Ascending aorta (tissue), 2 donors: ENCODE measurements at regions not wholly inside any gene's neighbourhood (a gene's known extent, or its start where the extent isn't known, plus 50 kb on each side); places are given as distances from the start of the nearest gene placed in this dataset.

ENCODE experiments used
- DNase-seq, 2 donors: peaks; one replicate each; pipeline ENCODE4 v3.0.0-alpha.2; 2019; ENCODE audit warnings: low spot score in 2 of 2
- H3K27ac ChIP-seq, 2 donors: fragments of 200-600 bp; sonication (generic); one replicate each; pipeline ENCODE4 v1.5.1; 2016 to 2017; ENCODE audit warnings: mild to moderate bottlenecking in 1 of 2
- H3K27me3 ChIP-seq: fragments of 200-600 bp; sonication (generic); one replicate; pipeline ENCODE4 v1.5.1; 2017
- H3K36me3 ChIP-seq, 2 donors: fragments of 200-600 bp; sonication (generic); one replicate each; pipeline ENCODE4 v1.5.1; 2016
- H3K4me1 ChIP-seq, 2 donors: fragments of 200-600 bp; sonication (generic); one replicate each; pipeline ENCODE4 v1.5.1; 2016 to 2017; ENCODE audit warnings: mild to moderate bottlenecking in 1 of 2
- H3K4me3 ChIP-seq, 2 donors: fragments of 200-600 bp; sonication (generic); one replicate each; pipeline ENCODE4 v1.5.1; 2016 to 2017; ENCODE audit warnings: mild to moderate bottlenecking in 1 of 2
- H3K9me3 ChIP-seq, 2 donors: fragments of 200-600 bp; sonication (generic); one replicate each; pipeline ENCODE4 v1.5.1; 2016
- intact Hi-C: fragments of 100-400 bp; cut with DNase I; formaldehyde crosslinking; loops from one replicate; pipeline ENCODE4 v1.15.1; 2023
- TF ChIP-seq, protein P1 (sequence below), 3 experiments: fragments of 200-600 bp in 2 of 3; fragments of 450-650 bp in 1 of 3; sonication (generic) in 2 of 3; IDR thresholded peaks; one replicate each; pipeline ENCODE4 v1.5.1; 2016 to 2019; ENCODE audit warnings: antibody characterized with exemption in 3 of 3, mild to moderate bottlenecking in 1 of 3, moderate library complexity in 1 of 3

GRCh38 chr2:118319271-118319684 lies 231.0 kb downstream of the INSIG2 start:
- Histone ChIP-seq H3K4me1 (no peaks in the 10 kb centered on the region), H3K36me3 (no peaks in the 10 kb centered on the region), H3K4me3 (no peak overlapping the region), H3K27me3 (no peaks in the 10 kb centered on the region), H3K9me3 (no peaks in the 10 kb centered on the region), H3K27ac (no peak overlapping the region)
- DNase-seq: no peak
- TF ChIP-seq, protein P1, sequence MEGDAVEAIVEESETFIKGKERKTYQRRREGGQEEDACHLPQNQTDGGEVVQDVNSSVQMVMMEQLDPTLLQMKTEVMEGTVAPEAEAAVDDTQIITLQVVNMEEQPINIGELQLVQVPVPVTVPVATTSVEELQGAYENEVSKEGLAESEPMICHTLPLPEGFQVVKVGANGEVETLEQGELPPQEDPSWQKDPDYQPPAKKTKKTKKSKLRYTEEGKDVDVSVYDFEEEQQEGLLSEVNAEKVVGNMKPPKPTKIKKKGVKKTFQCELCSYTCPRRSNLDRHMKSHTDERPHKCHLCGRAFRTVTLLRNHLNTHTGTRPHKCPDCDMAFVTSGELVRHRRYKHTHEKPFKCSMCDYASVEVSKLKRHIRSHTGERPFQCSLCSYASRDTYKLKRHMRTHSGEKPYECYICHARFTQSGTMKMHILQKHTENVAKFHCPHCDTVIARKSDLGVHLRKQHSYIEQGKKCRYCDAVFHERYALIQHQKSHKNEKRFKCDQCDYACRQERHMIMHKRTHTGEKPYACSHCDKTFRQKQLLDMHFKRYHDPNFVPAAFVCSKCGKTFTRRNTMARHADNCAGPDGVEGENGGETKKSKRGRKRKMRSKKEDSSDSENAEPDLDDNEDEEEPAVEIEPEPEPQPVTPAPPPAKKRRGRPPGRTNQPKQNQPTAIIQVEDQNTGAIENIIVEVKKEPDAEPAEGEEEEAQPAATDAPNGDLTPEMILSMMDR (IDR thresholded peaks at IDR 0.05): no peak
- intact Hi-C loops: no loop called here

GRCh38 chr2:118315606-118316005 lies 227.3 kb downstream of the INSIG2 start:
- no peak for DNase-seq
- Histone ChIP-seq H3K36me3 (no peaks in the 10 kb centered on the region), H3K4me3 (no peak overlapping the region), H3K27ac (no peak overlapping the region), H3K4me1 (no peaks in the 10 kb centered on the region), H3K27me3 (peaks cover 8% of the 10 kb centered on the region), H3K9me3 (no peaks in the 10 kb centered on the region)
- intact Hi-C loops: no loop called here
- TF ChIP-seq, protein P1 (IDR thresholded peaks at IDR 0.05): no peak

DNA sequence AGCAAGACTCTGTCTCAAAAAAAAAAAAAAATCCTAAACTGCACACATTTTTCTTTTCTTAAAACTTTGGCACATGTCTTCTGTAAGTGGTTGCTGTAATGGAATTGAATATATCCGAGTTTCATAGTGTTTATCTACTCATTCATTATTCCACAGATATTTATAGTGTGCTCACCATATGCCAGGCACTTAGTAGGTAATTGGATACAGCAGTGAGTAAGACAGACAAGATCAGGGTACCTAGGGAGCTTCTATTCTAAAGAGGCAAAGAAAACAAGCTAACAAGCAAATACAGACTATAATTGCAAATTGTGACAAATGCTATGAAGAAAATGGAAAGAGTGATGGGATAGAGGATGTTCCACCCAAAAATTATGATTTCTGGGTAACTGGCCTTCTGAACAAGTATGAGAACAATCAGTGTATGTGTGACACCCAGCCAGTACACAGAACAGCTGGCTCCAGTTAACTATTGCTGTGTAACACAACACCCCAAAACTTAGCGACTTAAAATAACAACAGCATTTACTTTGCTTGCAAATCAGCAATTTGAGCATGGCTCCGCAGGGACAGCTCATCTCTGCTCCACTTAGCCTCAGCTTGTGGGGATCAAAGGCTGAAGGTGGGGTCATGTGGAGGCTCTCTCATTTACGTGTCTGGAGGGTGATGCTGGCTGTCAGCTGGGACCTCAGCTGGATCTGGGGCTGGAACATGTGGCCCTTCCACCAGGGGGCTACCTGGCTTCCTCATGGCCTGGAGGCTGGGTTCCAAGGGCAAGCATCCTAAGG lies 224.9 kb downstream of the INSIG2 start:
- TF ChIP-seq, protein P1 (IDR thresholded peaks at IDR 0.05): no peak
- Histone ChIP-seq H3K36me3 (no peaks in the 10 kb centered on the region), H3K27ac (no peak overlapping the region), H3K9me3 (no peaks in the 10 kb centered on the region), H3K4me1 (no peaks in the 10 kb centered on the region), H3K4me3 (no peak overlapping the region), H3K27me3 (peaks cover 11% of the 10 kb centered on the region)
- DNase-seq: no peak
- intact Hi-C loops: no loop called here

DNA sequence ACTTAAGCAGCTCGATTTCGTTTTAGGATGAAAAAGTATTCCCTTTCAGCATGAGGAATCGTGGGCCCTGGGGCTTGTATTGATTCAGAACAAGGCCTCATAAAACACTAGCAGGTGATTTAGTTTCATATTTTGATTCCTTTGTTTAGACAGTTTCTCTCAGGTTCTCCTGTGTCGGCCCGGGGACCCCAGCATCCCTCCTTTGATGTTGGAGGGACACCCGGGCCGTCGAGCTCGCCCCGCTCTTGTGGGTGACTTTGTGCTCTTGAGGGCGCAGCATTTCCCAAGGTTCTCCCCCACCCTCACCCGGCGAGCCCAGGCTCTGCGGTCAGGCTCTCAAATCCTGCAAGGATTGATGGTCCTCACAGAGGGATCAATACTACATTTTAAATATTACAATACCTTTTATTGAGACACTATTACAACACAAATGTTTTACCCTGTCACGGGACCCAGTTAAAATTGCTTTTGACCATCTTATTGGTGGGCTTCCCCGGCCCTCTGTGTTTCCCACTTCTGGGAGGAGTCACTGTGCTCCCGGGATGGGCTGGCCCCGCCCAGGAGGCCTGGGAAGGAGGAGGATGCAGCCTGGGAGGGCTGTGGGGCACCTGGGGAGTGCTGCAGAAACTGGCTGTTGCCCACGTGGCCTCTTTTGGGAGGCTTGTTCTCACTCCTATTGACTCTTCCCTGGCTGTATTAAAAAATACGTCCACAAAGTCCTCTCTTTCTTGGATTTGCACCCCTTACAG lies 222.6 kb downstream of the INSIG2 start:
- Histone ChIP-seq H3K27me3 (peaks cover 11% of the 10 kb centered on the region), H3K36me3 (no peaks in the 10 kb centered on the region), H3K27ac (no peak overlapping the region), H3K4me1 (no peaks in the 10 kb centered on the region), H3K9me3 (no peaks in the 10 kb centered on the region), H3K4me3 (peak overlapping the region; percentile 49 to 70)
- DNase-seq: no peak
- intact Hi-C loops: no loop called here
- TF ChIP-seq, protein P1 (IDR thresholded peaks at IDR 0.05): no peak

GRCh38 chr2:118309946-118310680 lies 221.8 kb downstream of the INSIG2 start:
- H3K4me1 ChIP-seq: no peaks in the 10 kb centered on the region
- H3K27me3 ChIP-seq: peaks cover 11% of the 10 kb centered on the region
- peak overlapping the region; percentile 49 to 70 for H3K4me3 ChIP-seq
- H3K27ac ChIP-seq: no peak overlapping the region
- intact Hi-C loops: no loop called here
- H3K9me3 ChIP-seq: no peaks in the 10 kb centered on the region
- no peak for DNase-seq
- H3K36me3 ChIP-seq: no peaks in the 10 kb centered on the region
- TF ChIP-seq, protein P1 (IDR thresholded peaks at IDR 0.05): no peak
